ENCODE measurements at regions not wholly inside any gene's neighbourhood (a gene's known extent, or its start where the extent isn't known, plus 50 kb on each side); places are given as distances from the start of the nearest gene placed in this dataset.

DNA sequence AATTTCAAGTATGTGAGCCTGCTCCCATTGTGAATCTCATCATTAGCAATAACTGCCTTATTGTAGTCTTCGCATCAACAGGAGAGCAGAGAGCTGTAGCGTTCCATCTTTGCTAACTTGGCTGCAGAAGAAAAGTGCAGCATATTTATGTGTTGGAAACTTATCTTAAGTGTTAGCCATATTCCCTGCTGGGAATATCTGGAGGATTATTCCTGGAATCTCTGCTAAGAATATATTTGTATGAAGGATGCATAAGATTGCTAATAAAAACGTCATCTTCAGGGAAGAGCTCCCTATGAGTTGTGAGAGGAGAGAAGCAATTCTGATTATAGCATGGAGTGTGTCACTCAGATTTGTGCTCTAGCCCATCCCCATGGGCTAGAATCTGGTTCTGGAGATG is 115.1 kb upstream of the REG3G start:
- FAIRE-seq (no peak), DNase-seq (ENCODE audit: low spot score) (no peak)

DNA sequence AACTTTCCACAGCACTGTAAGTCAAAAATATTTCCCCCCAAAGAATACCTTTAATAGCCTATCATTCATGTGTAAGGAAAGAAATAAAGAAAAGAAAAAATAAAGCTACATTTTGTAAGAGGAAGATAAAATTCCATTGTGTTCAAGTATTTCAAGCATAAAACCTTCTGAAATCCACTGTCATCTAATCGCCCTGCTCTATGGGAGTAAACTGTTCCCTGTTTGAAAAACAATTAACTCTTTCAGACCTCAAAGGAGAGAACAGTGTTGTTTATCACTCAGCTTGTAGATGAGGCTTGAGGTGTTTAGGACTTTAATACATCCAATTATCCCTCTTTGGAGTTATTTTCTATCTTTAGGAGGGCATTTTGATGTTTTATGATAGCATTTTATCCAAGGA is 112.2 kb upstream of the REG3G start:
- DNase-seq (ENCODE audit: low spot score) (no peak), FAIRE-seq (no peak)

DNA sequence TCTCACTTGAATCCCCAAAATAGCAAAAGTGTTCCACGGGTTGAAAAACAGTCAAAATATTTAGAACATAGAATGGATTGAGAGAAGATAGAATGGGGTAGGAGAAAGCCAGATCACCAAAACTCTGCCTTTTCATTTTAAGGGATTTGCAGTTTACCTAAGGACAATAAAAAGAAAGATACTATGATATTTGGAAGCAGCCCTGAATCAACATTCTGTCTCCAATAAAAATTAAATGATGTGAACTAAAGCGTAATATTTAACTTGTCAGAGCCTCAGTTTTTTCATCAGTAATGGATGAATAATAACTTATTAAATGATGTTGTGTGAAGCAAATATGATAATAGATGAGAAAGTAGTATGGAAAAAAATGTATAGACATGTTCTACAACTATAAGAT is 100.2 kb upstream of the REG3G start:
- FAIRE-seq (no peak), DNase-seq (ENCODE audit: low spot score) (no peak)

- DNase-seq (ENCODE audit: low spot score) (no peak), FAIRE-seq (no peak)
These were observed 97.0 kb upstream of the REG3G start for GRCh38 chr2:78928502-78928901.

DNA sequence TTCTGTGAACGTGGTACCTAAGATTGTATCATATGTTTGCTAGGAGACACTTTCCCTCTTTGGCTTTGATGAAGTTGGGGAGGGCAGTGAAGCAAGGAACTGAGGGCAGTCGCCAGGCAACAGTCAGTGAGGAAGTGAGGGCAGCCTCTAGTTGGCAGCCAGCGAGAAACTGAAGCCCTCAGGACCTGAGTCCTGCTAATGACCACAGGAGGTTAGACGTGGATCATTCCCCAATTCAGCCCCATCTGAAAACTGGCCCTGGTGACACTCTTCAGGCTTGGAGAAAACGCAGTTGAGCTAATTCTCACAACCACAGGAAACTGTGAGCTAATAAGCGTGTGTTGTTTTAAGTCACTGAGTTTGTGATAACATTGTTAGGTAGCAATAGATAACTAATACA is 84.5 kb upstream of the REG3G start:
- DNase-seq (ENCODE audit: low spot score) (no peak), FAIRE-seq (no peak)

DNA sequence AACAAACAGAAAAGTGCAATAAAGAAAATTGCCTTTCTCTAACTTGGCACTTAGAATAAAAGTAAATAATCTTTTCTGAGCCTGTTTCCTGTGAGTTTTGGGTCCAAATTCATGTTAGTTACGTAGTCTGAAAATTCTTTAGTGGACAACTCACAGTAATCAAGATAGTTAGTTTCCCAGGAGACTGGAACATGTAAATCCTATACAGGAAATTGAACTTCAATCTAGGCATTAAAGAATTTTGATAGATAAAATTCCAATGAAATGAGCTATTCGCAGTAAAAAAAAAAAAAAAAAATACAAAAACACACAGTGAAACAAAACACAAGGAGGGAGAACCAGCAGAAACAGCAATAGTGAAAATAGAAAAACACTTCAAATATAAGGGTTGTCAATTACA is 83.8 kb upstream of the REG3G start:
- FAIRE-seq = no peak
- DNase-seq (ENCODE audit: low spot score) = no peak

DNA sequence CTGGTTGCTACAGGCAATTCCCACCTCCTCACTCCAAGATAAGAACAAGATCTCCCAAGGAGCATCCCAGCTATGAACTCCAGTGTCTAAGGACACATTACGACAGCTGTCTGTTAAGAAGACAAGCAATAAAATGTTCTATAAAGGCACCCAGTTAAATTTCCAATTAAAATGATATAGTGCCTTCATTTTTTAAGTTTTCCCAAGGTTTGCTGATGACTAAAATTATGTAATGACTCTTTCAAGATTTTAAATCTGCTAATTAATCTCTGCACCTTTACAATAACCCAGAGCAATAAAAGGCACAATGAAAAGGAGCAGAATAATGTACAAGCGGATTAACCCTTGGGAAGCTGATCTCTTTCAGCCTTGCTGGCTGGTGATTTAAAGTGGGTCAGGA is 61.6 kb upstream of the REG3G start:
- no peak for DNase-seq (ENCODE audit: low spot score)
- no peak for FAIRE-seq

DNA sequence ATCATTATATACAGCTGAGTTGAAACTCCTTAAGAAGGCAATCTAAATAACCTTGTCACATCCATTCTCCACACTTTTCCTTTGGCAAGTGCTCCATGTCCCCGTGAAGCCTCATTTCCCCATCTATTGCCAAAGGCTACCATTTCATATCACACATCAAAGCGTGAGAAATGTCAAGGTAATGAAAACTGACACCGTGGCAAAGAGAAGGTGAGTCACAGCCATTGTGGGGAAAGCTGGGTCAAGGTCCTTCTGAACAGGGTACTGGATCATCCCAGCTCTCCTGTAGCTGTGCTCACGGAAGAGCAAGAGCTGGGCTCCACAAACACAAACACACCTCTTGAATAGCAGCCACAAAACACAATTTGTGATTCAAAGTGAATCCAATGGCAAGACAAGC is 58.2 kb upstream of the REG3G start:
- no peak for DNase-seq (ENCODE audit: low spot score)

DNA sequence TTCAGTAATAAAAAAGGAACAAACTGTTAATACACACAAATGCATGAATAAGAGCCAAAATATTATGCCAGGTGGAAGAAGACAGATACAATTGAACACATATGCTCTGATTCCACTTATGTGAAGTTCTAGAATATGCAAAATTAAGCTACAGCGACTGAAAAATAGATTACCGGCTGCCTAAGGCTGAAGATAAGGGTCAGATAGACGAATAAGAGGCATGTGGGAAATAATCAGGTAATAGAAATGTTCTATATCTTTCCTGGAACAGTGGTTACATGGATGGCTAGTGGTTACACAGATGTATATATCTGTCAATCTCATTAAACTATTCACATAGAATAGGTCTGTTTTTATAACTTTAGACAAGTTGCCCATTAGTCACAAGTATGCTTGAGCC is 51.9 kb upstream of the REG3G start:
- FAIRE-seq (no peak), DNase-seq (ENCODE audit: low spot score) (no peak)

More for the DNA sequence above, 58.2 kb upstream of the REG3G start:
- no peak for FAIRE-seq

Measured in RCC 7860 (cell line).